HK-2 (cell line): ENCODE measurements at regions not wholly inside any gene's neighbourhood (a gene's known extent, or its start where the extent isn't known, plus 50 kb on each side); places are given as distances from the start of the nearest gene placed in this dataset.
"Not testable (repeated sequence)": the region's sequence is repeated elsewhere in the genome, so short reads cannot be mapped to it uniquely, and the experiment has no call there.

Experiments used
- DNase-seq: peaks from one replicate; pipeline ENCODE4 v3.0.0-alpha.2; 2018; ENCODE audit not compliant: unreplicated experiment

- no peak for DNase-seq
These were observed 488.4 kb downstream of the PCNX1 start for GRCh38 chr14:71395636-71396035.

DNA sequence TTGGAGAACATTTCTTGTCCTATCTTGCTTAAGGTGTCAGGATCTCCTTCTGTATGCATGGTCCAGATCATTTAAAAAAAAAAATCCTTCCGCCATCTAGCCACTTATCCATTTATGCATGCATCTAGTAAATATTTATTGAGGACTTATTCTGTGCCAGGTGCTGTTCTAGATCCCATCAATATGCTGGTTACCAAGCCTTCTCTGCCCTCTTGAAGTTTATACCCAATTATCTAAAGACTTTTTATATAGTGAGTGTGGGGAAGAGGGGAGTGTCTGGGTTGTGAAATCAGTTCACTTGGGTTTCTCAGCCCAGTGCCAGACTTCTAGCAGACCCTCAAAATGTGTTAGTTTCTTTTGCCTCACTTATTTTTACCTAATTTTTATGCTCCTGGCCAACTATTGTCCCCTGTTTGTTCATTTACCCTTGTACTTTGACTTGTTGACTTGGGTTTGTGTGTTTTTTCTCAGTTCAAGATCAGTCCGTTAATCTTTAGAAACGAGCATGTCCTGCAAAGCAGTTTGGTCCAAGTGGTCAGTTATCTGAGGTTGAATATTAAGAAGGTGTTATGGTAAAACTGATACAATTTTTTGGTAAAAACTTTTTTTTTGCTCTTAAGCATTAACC is 488.9 kb downstream of the PCNX1 start:
- DNase-seq = no peak

GRCh38 chr14:71397371-71397770 is 490.1 kb downstream of the PCNX1 start:
- DNase-seq = no peak

- no peak for DNase-seq
These were observed 491.2 kb downstream of the PCNX1 start for GRCh38 chr14:71398450-71398849.

- no peak for DNase-seq
These were observed 491.8 kb downstream of the PCNX1 start for GRCh38 chr14:71399057-71399487.

DNA sequence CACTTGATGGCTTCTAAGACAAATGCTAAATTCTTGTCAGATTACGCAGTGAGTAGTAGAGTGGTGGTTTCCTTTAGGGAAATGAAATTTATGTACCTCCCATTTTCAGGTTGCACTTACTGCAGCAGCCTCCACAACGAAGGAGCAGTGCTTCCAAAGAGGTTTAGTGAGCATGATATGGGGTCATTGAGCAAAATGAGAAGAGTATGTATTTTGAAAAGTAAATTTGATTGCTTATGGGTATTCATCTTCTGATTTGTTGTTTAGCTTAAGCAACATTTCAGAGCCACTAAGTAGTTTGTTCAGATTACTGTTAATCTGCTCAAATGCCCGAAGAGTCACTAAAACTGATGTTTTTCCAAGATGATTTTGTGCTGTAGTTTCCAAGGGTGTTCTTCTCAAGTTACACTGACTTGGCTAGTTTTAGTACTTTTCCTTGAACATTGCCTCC is 493.6 kb downstream of the PCNX1 start:
- no peak for DNase-seq

GRCh38 chr14:71402415-71402814 is 495.2 kb downstream of the PCNX1 start:
- DNase-seq = not testable (repeated sequence)

DNA sequence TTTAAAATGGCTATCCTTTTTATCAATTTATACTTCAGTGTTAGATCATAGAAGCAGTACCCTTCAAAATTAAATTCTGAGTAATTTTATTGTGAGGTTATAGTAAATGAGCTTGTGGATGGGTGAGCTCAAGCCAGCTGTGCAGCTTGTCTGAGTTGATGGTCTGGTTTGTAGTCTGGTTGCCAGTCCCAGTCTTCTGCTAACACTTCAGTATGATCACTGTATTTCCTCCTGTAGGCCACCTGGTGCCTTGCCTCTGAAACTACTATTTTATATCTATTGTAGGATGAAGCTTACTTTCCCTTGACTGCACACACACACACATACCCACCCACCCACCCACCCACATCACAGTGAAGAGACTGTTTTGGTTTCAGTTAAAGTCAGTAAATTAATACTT is 496.4 kb downstream of the PCNX1 start:
- no peak for DNase-seq

- no peak for DNase-seq
These were observed 498.4 kb downstream of the PCNX1 start for GRCh38 chr14:71405676-71406075.

- DNase-seq = no peak
These were observed 501.2 kb downstream of the PCNX1 start for GRCh38 chr14:71408362-71409030.

DNA sequence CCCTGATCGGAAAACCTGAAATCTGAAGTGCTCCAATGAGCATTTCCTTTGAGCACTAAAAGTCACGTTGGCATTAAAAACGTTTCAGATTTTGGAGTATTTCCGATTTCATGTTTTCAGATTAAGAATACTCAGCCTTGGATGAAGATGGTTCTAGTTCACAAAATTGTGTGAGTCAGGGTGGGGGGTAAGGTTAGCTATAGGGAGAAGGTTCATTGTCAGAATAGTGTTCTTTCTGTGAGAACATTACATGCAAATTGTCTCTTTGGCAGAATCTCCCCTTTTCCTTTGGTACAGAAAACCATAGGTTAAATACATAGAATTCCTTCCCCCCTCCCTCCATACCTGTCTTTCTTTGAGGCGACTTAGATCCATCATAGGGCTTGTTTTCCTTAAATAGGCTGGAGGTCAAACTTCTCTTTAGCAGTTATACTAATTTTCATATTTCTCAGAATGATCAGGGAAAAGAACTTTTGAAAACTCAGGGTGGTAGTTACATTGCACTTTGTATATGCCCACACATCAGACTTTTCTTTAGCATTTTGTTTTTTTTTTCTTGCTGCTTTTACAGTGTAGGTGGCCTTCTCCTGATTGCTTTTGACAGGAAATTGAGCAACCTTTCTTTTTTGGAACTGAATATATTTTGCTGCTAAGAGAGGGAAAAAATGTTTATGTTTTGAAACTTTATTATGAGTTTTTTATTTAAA is 503.5 kb downstream of the PCNX1 start:
- no peak for DNase-seq

DNA sequence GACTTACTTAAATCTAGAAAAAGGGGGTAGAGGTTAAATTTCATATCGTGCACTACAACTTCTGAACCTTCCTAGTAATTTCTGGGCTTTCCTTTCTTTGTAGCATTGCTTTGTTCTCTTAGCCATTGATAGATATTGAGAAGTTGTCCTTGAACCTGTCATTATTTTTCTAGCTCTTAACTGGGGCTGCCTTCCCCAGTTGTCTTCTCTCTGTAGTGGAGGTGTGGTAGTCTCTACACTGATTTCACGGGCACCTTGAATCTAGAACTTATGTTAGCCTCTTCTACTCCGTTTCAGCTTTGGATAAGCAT is 504.0 kb downstream of the PCNX1 start:
- no peak for DNase-seq

GRCh38 chr14:71411738-71412137 is 504.5 kb downstream of the PCNX1 start:
- no peak for DNase-seq

DNA sequence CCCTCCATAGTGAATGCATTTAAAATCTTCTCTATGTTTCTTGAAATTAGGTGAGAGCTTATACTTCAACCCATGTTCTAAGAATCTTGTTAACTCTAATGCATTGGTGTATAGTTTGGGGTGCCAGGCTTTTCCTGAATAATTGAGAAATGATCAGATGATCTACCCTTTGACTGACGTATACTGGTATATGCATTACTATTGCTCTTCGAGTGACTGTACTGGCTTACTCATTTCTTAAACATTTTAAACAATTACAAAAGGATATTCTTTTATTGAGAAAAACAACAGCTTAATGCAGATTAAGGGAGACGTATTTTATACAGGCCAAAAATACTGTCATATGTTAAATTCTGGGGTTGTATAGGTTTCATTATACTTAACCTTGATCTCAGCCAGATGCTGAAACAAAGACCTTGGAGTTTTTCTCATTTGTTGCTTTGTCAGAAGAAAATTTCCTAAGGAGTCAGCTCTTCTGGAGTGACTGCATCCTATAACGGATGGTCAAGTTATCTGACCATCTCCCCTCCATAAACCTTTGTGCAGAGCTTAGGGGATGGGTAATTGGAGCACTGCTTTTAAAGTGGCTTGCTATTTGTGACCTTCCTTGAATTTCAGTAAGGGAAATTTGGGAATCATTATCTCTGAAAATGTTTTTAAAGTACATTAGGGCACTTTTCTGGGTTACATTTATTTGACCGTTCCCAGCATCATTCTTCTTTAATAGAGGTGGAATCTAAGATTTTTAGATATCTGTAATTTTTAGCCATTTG is 507.6 kb downstream of the PCNX1 start:
- no peak for DNase-seq

- no peak for DNase-seq
These were observed 508.1 kb downstream of the PCNX1 start for GRCh38 chr14:71415404-71415690.

GRCh38 chr14:71416392-71416791 is 509.1 kb downstream of the PCNX1 start:
- no peak for DNase-seq

DNA sequence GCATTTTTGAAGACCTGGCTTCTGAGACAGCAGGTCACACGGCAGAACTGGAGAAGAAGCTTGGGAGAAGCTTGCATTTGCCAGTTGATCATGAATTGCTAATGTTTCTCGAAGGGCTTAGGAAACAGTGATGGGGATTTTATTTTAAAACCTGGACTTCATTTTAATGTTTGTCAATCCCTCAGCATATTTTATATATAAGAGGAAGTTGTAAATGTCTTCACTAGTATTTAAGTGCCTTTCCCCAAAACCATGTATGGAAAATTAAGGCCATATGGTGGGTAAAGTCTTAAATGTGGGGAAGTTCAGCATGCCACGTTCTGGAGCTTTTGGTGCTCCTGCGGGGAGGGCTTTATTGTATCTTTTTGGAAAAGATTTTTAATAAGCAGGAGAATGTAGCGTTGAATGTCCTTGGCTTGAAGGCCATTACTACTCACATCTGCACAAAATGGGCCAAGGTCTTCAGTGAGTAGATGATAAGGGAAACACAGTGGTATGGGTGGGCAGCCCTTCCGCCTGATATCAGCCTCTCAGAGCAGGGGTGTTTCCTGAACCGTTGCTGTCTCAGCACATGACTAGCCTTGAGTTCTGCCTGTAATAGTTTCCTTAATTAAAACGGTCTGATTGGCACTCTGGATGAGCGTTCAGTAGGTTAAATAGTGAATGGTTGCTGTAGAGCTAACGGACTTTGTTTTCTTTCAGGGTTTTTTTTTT is 511.4 kb downstream of the PCNX1 start:
- no peak for DNase-seq

GRCh38 chr14:71423481-71423880 is 508.7 kb upstream of the RGS6 start:
- DNase-seq = no peak

DNA sequence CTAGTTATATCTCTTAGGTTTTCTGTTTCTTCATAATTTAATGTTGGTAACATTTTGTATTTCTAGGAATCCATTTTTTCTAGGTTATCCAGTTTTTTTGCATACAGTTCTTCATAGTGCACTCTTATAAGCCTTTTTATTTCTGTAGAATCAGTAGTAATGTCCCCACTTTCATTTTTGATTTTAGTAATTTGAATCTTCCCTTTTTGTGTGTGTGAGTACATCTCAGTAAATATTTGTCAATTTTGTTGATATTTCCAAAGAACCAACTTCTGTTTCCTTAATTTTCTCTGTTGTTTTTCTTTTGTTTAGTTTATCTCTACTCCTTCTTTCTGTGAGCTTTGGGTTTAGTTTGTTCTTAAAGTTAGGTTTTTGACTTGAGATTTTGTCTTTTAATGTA is 507.3 kb upstream of the RGS6 start:
- DNase-seq = no peak

GRCh38 chr14:71426001-71426400 is 506.2 kb upstream of the RGS6 start:
- no peak for DNase-seq

DNA sequence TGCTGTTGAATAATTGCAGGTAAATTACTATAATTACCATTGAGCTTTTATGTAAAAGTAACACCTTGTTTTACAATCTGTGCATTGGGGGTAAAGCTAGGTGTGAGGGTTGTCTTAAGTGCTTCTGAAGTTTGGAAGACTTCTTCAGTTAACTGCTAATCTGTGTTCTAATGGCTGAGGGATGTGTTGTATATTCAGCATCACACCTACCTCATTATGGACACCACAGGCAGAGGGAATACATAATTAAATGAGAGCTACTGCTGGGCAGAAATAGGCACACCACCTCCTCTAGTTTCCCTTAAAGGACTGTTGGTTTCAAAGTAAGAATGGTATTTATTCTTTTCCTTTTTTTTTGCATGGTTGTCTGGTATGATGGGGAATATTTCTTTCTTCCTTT is 502.3 kb upstream of the RGS6 start:
- no peak for DNase-seq

DNA sequence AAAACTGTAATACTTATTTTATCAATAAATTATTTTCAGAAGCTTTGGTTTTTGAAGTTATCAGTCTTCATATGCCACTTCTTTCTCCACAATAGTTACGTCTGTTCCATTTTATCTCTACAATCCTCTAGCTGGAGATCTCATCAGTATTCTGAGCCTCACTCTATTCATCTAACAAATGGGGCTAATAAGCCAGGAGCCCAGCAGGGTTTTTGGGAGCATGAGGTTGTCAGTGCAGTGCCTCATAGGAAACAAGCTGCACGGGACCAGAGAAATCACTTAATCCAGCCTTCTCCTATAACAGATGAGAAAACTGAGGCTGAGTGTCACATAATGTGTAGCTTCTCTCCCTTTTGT is 501.9 kb upstream of the RGS6 start:
- no peak for DNase-seq
